ENCODE measurements at regions not wholly inside any gene's neighbourhood (a gene's known extent, or its start where the extent isn't known, plus 50 kb on each side); places are given as distances from the start of the nearest gene placed in this dataset.

- Histone ChIP-seq H3K4me1 (ENCODE audit: insufficient read depth, low read length, severe bottlenecking) (no peaks in the 10 kb centered on the region), H3K9ac (ENCODE audit: low read length) (no peak overlapping the region), H2AFZ (ENCODE audit: low read length) (no peak overlapping the region), H4K20me1 (ENCODE audit: insufficient read depth, low read length) (no peaks in the 10 kb centered on the region), H3K36me3 (ENCODE audit: insufficient read depth, low read length) (no peaks in the 10 kb centered on the region), H3K9me2 (ENCODE audit: low read depth, low read length) (no peaks in the 10 kb centered on the region), H3F3A (ENCODE audit: insufficient read depth, low read length) (no peaks in the 10 kb centered on the region), H3K4me3 (ENCODE audit: low read depth, low read length, poor library complexity, severe bottlenecking) (no peak overlapping the region), H3K27me3 (ENCODE audit: insufficient read depth, low read length) (no peaks in the 10 kb centered on the region; the same call in 1 of the 2 replicates), H3K4me2 (ENCODE audit: low read length) (no peak overlapping the region), H3K27ac (ENCODE audit: low read depth, low read length, poor library complexity, severe bottlenecking) (no peak overlapping the region), H3K9me3 (ENCODE audit: low read length) (no peaks in the 10 kb centered on the region), H3K79me2 (ENCODE audit: insufficient read depth, low read length) (no peaks in the 10 kb centered on the region)
- TF ChIP-seq CTCF (IDR thresholded peaks at IDR 0.05; ENCODE audit: low read length) (no peak), EZH2 (IDR thresholded peaks at IDR 0.05; ENCODE audit: borderline replicate concordance, low read length) (no peak)
These were observed 78.0 kb upstream of the GALNT5 start for GRCh38 chr2:157179324-157180105.

GRCh38 chr2:157180359-157180758 lies 77.1 kb upstream of the GALNT5 start:
- H3K9ac ChIP-seq (ENCODE audit: low read length), result no peak overlapping the region
- no peaks in the 10 kb centered on the region for H3F3A ChIP-seq (ENCODE audit: insufficient read depth, low read length)
- H3K27me3 ChIP-seq (ENCODE audit: insufficient read depth, low read length), result no peaks in the 10 kb centered on the region; the same call in 1 of the 2 replicates
- H3K4me2 ChIP-seq (ENCODE audit: low read length), result no peak overlapping the region
- no peaks in the 10 kb centered on the region for H3K9me3 ChIP-seq (ENCODE audit: low read length)
- no peaks in the 10 kb centered on the region for H3K4me1 ChIP-seq (ENCODE audit: insufficient read depth, low read length, severe bottlenecking)
- no peaks in the 10 kb centered on the region for H4K20me1 ChIP-seq (ENCODE audit: insufficient read depth, low read length)
- H3K27ac ChIP-seq (ENCODE audit: low read depth, low read length, poor library complexity, severe bottlenecking), result no peak overlapping the region
- no peak overlapping the region for H3K4me3 ChIP-seq (ENCODE audit: low read depth, low read length, poor library complexity, severe bottlenecking)
- no peak for TF ChIP-seq EZH2 (IDR thresholded peaks at IDR 0.05; ENCODE audit: borderline replicate concordance, low read length)
- no peak for TF ChIP-seq CTCF (IDR thresholded peaks at IDR 0.05; ENCODE audit: low read length)
- no peaks in the 10 kb centered on the region for H3K79me2 ChIP-seq (ENCODE audit: insufficient read depth, low read length)
- H3K9me2 ChIP-seq (ENCODE audit: low read depth, low read length), result no peaks in the 10 kb centered on the region
- H3K36me3 ChIP-seq (ENCODE audit: insufficient read depth, low read length), result no peaks in the 10 kb centered on the region
- no peak overlapping the region for H2AFZ ChIP-seq (ENCODE audit: low read length)

GRCh38 chr2:157181234-157181633 lies 76.3 kb upstream of the GALNT5 start:
- Histone ChIP-seq H3K36me3 (ENCODE audit: insufficient read depth, low read length) (no peaks in the 10 kb centered on the region), H3K9ac (ENCODE audit: low read length) (no peak overlapping the region), H3K4me3 (ENCODE audit: low read depth, low read length, poor library complexity, severe bottlenecking) (no peak overlapping the region), H3K9me2 (ENCODE audit: low read depth, low read length) (no peaks in the 10 kb centered on the region), H3K9me3 (ENCODE audit: low read length) (no peaks in the 10 kb centered on the region), H3K4me2 (ENCODE audit: low read length) (no peak overlapping the region), H3K4me1 (ENCODE audit: insufficient read depth, low read length, severe bottlenecking) (no peaks in the 10 kb centered on the region), H3F3A (ENCODE audit: insufficient read depth, low read length) (no peaks in the 10 kb centered on the region), H3K27me3 (ENCODE audit: insufficient read depth, low read length) (no peaks in the 10 kb centered on the region), H2AFZ (ENCODE audit: low read length) (no peak overlapping the region), H4K20me1 (ENCODE audit: insufficient read depth, low read length) (no peaks in the 10 kb centered on the region), H3K27ac (ENCODE audit: low read depth, low read length, poor library complexity, severe bottlenecking) (no peak overlapping the region), H3K79me2 (ENCODE audit: insufficient read depth, low read length) (no peaks in the 10 kb centered on the region)
- TF ChIP-seq CTCF (IDR thresholded peaks at IDR 0.05; ENCODE audit: low read length) (no peak), EZH2 (IDR thresholded peaks at IDR 0.05; ENCODE audit: borderline replicate concordance, low read length) (no peak)

All from OCI-LY1 (cell line).